Ishikawa (cell line): ENCODE measurements at regions not wholly inside any gene's neighbourhood (a gene's known extent, or its start where the extent isn't known, plus 50 kb on each side); places are given as distances from the start of the nearest gene placed in this dataset.

ENCODE experiments used
- CEBPB ChIP-seq: IDR thresholded peaks from 2 replicates; pipeline ENCODE4 v1.6.1; 2012
- CREB1 ChIP-seq: IDR thresholded peaks from 2 replicates; pipeline ENCODE4 v1.6.1; 2012; ENCODE audit warnings: low read depth
- EGR1 ChIP-seq: IDR thresholded peaks from 2 replicates; pipeline ENCODE4 v1.6.1; 2012
- EP300 ChIP-seq: IDR thresholded peaks from 2 replicates; pipeline ENCODE4 v1.6.1; 2012; ENCODE audit warnings: borderline replicate concordance
- FOXM1 ChIP-seq: IDR thresholded peaks from 2 replicates; pipeline ENCODE4 v1.6.1; 2012; ENCODE audit warnings: low read depth, borderline replicate concordance
- MAX ChIP-seq: IDR thresholded peaks from 2 replicates; pipeline ENCODE4 v1.6.1; 2012
- NFIC ChIP-seq: IDR thresholded peaks from 2 replicates; pipeline ENCODE4 v1.6.1; 2012
- RAD21 ChIP-seq: IDR thresholded peaks from 2 replicates; pipeline ENCODE4 v1.6.1; 2012; ENCODE audit warnings: low read depth
- TAF1 ChIP-seq: IDR thresholded peaks from 2 replicates; pipeline ENCODE4 v1.6.1; 2012; ENCODE audit warnings: low read depth, mild to moderate bottlenecking
- TCF12 ChIP-seq: IDR thresholded peaks from 2 replicates; pipeline ENCODE4 v1.6.1; 2012; ENCODE audit warnings: low read depth
- TEAD4 ChIP-seq: IDR thresholded peaks from 2 replicates; pipeline ENCODE4 v1.6.1; 2012
- YY1 ChIP-seq: IDR thresholded peaks from 2 replicates; pipeline ENCODE4 v1.6.1; 2012; ENCODE audit warnings: low read depth
- ZBTB7A ChIP-seq: IDR thresholded peaks from 2 replicates; pipeline ENCODE4 v1.6.1; 2012; ENCODE audit warnings: low read depth
- TF ChIP-seq, protein P1 (sequence below): IDR thresholded peaks from 2 replicates; pipeline ENCODE4 v1.6.1; 2012
- TF ChIP-seq, protein P2 (sequence below): IDR thresholded peaks from 2 replicates; pipeline ENCODE4 v1.6.1; 2012; ENCODE audit warnings: low read depth, mild to moderate bottlenecking

GRCh38 chr9:65409471-65409980 lies 124.5 kb upstream of the FOXD4L5 start:
- TF ChIP-seq EP300 (no peak), YY1 (no peak), EGR1 (no peak), CREB1 (no peak), RAD21 (no peak), TAF1 (no peak), MAX (no peak), NFIC (no peak), ZBTB7A (no peak), TEAD4 (no peak), CEBPB (no peak), FOXM1 (no peak)
- TF ChIP-seq, protein P1, sequence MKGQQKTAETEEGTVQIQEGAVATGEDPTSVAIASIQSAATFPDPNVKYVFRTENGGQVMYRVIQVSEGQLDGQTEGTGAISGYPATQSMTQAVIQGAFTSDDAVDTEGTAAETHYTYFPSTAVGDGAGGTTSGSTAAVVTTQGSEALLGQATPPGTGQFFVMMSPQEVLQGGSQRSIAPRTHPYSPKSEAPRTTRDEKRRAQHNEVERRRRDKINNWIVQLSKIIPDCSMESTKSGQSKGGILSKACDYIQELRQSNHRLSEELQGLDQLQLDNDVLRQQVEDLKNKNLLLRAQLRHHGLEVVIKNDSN = no peak
- TF ChIP-seq, protein P2, sequence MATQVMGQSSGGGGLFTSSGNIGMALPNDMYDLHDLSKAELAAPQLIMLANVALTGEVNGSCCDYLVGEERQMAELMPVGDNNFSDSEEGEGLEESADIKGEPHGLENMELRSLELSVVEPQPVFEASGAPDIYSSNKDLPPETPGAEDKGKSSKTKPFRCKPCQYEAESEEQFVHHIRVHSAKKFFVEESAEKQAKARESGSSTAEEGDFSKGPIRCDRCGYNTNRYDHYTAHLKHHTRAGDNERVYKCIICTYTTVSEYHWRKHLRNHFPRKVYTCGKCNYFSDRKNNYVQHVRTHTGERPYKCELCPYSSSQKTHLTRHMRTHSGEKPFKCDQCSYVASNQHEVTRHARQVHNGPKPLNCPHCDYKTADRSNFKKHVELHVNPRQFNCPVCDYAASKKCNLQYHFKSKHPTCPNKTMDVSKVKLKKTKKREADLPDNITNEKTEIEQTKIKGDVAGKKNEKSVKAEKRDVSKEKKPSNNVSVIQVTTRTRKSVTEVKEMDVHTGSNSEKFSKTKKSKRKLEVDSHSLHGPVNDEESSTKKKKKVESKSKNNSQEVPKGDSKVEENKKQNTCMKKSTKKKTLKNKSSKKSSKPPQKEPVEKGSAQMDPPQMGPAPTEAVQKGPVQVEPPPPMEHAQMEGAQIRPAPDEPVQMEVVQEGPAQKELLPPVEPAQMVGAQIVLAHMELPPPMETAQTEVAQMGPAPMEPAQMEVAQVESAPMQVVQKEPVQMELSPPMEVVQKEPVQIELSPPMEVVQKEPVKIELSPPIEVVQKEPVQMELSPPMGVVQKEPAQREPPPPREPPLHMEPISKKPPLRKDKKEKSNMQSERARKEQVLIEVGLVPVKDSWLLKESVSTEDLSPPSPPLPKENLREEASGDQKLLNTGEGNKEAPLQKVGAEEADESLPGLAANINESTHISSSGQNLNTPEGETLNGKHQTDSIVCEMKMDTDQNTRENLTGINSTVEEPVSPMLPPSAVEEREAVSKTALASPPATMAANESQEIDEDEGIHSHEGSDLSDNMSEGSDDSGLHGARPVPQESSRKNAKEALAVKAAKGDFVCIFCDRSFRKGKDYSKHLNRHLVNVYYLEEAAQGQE = no peak

- TF ChIP-seq RAD21 = no peak
- TF ChIP-seq TEAD4 = no peak
- no peak for TF ChIP-seq TCF12
- TF ChIP-seq, protein P1 = no peak
- TF ChIP-seq YY1 = no peak
- TF ChIP-seq CEBPB = no peak
- no peak for TF ChIP-seq NFIC
- no peak for TF ChIP-seq ZBTB7A
- TF ChIP-seq MAX = no peak
- no peak for TF ChIP-seq EGR1
- TF ChIP-seq, protein P2 = no peak
- no peak for TF ChIP-seq EP300
- TF ChIP-seq CREB1 = no peak
- no peak for TF ChIP-seq TAF1
- TF ChIP-seq FOXM1 = no peak
Measured at GRCh38 chr9:65405253-65405652, 120.2 kb upstream of the FOXD4L5 start.

GRCh38 chr9:65404232-65405006 lies 119.4 kb upstream of the FOXD4L5 start:
- TF ChIP-seq TEAD4 (no peak), TAF1 (no peak), RAD21 (no peak), ZBTB7A (no peak), YY1 (no peak), CEBPB (no peak), EGR1 (no peak), CREB1 (no peak), EP300 (no peak), NFIC (no peak), MAX (no peak), TCF12 (no peak), FOXM1 (no peak)
- TF ChIP-seq, protein P1 = no peak
- TF ChIP-seq, protein P2 = no peak
